HEK293 (cell line): ENCODE measurements at regions not wholly inside any gene's neighbourhood (a gene's known extent, or its start where the extent isn't known, plus 50 kb on each side); places are given as distances from the start of the nearest gene placed in this dataset.
A peak's percentile ranks its signal among the peaks of the same experiment; 100 is the strongest.

Source experiments
- CTCF ChIA-PET: fragments of 350-600 bp; formaldehyde crosslinking; extraction: SDS; loops from one replicate; lab custom pipeline; 2021; ENCODE audit warnings: antibody characterized with exemption; lab: Yijun Ruan, JAX
- POLR2A ChIA-PET: fragments of 300-600 bp; formaldehyde crosslinking; extraction: SDS; loops from one replicate; lab custom pipeline; 2020; ENCODE audit warnings: antibody characterized with exemption, inconsistent platforms; lab: Yijun Ruan, JAX
- H3K27ac ChIP-seq: fragments of 200-500 bp; sonication (Bioruptor generic); 2 replicates; pipeline ENCODE4 v1.5.1; 2014; ENCODE audit warnings: low read depth, low read length, control low read depth, inconsistent platforms; ENCODE audit errors: extremely low read depth
- H3K36me3 ChIP-seq, 2 experiments: fragments of 200-500 bp in 1 of 2; sonication (Bioruptor generic) in 1 of 2; 1 replicate in 1 of 2; 2 replicates in 1 of 2; pipeline ENCODE4 v1.5.1; 2014 to 2017; ENCODE audit warnings: inconsistent platforms in 2 of 2, low read length in 2 of 2; ENCODE audit not compliant: control insufficient read depth in 2 of 2, insufficient read depth in 1 of 2
- H3K4me1 ChIP-seq: fragments of 200-500 bp; sonication (Bioruptor generic); 2 replicates; pipeline ENCODE4 v1.5.1; 2014; ENCODE audit warnings: mild to moderate bottlenecking, low read length, inconsistent platforms; ENCODE audit not compliant: control insufficient read depth, insufficient read depth
- H3K4me3 ChIP-seq: 2 replicates; pipeline ENCODE4 v1.5.1; 2011; ENCODE audit warnings: low read depth, mild to moderate bottlenecking, control low read depth, low read length, moderate library complexity
- H3K9me3 ChIP-seq: fragments of 200-500 bp; sonication (Bioruptor generic); 2 replicates; pipeline ENCODE4 v1.5.1; 2014; ENCODE audit warnings: low read depth, low read length, inconsistent platforms; ENCODE audit not compliant: control insufficient read depth, insufficient read depth
- HIC1 ChIP-seq: fragments of 450-650 bp; formaldehyde crosslinking; IDR thresholded peaks from 2 replicates; pipeline ENCODE4 v1.5.1; 2016; ENCODE audit warnings: missing biosample characterization, missing genetic modification characterization
- KLF16 ChIP-seq: fragments of 450-650 bp; formaldehyde crosslinking; IDR thresholded peaks from 2 replicates; pipeline ENCODE4 v1.5.1; 2017; ENCODE audit warnings: missing biosample characterization, missing genetic modification characterization
- KLF17 ChIP-seq: fragments of 450-650 bp; formaldehyde crosslinking; IDR thresholded peaks from 2 replicates; pipeline ENCODE4 v1.5.1; 2016; ENCODE audit warnings: missing biosample characterization, missing genetic modification characterization
- MEIS1 ChIP-seq: sonication (generic); formaldehyde crosslinking; IDR thresholded peaks from 2 replicates; pipeline ENCODE4 v1.8.1; 2022; ENCODE audit warnings: missing genetic modification reagents, mild to moderate bottlenecking, borderline replicate concordance
- SP7 ChIP-seq: fragments of 450-650 bp; formaldehyde crosslinking; IDR thresholded peaks from 2 replicates; pipeline ENCODE4 v1.5.1; 2016; ENCODE audit warnings: missing biosample characterization, missing genetic modification characterization
- ZBTB8A ChIP-seq: fragments of 450-650 bp; formaldehyde crosslinking; IDR thresholded peaks from 2 replicates; pipeline ENCODE4 v1.5.1; 2016; ENCODE audit warnings: missing biosample characterization, missing genetic modification characterization
- ZFHX2 ChIP-seq: fragments of 450-650 bp; formaldehyde crosslinking; conservative IDR thresholded peaks from 2 replicates; pipeline ENCODE4 v1.5.1; 2016; ENCODE audit warnings: missing biosample characterization, missing genetic modification characterization
- ZFP41 ChIP-seq: fragments of 450-650 bp; formaldehyde crosslinking; IDR thresholded peaks from 2 replicates; pipeline ENCODE4 v1.5.1; 2016; ENCODE audit warnings: missing biosample characterization, missing genetic modification characterization, borderline replicate concordance
- ZNF10 ChIP-seq: fragments of 450-650 bp; formaldehyde crosslinking; IDR thresholded peaks from 2 replicates; pipeline ENCODE4 v1.5.1; 2017; ENCODE audit warnings: missing biosample characterization, missing genetic modification characterization
- ZNF121 ChIP-seq: fragments of 450-650 bp; formaldehyde crosslinking; IDR thresholded peaks from 2 replicates; pipeline ENCODE4 v1.5.1; 2016; ENCODE audit warnings: missing biosample characterization, missing genetic modification characterization
- ZNF174 ChIP-seq: fragments of 450-650 bp; formaldehyde crosslinking; IDR thresholded peaks from 2 replicates; pipeline ENCODE4 v1.5.0; 2017; ENCODE audit warnings: missing biosample characterization, mild to moderate bottlenecking, missing genetic modification characterization
- ZNF184 ChIP-seq: fragments of 450-650 bp; IDR thresholded peaks from 2 replicates; pipeline ENCODE4 v1.5.1; 2018; ENCODE audit warnings: missing biosample characterization, mild to moderate bottlenecking, missing genetic modification characterization
- ZNF24 ChIP-seq: fragments of 450-650 bp; formaldehyde crosslinking; IDR thresholded peaks from 2 replicates; pipeline ENCODE4 v1.5.1; 2016; ENCODE audit warnings: missing biosample characterization, missing genetic modification characterization
- ZNF292 ChIP-seq: fragments of 450-650 bp; formaldehyde crosslinking; IDR thresholded peaks from 2 replicates; pipeline ENCODE4 v1.5.1; 2016; ENCODE audit warnings: low read depth, missing biosample characterization, missing genetic modification characterization, borderline replicate concordance
- ZNF335 ChIP-seq: fragments of 450-650 bp; formaldehyde crosslinking; conservative IDR thresholded peaks from 2 replicates; pipeline ENCODE4 v1.5.1; 2016; ENCODE audit warnings: missing biosample characterization, missing genetic modification characterization
- ZNF362 ChIP-seq: fragments of 450-650 bp; formaldehyde crosslinking; IDR thresholded peaks from 2 replicates; pipeline ENCODE4 v1.5.1; 2016; ENCODE audit warnings: missing biosample characterization, missing genetic modification characterization
- ZNF488 ChIP-seq: fragments of 450-650 bp; formaldehyde crosslinking; IDR thresholded peaks from 2 replicates; pipeline ENCODE4 v1.5.1; 2016; ENCODE audit warnings: missing biosample characterization, missing genetic modification characterization
- ZNF510 ChIP-seq: fragments of 450-650 bp; formaldehyde crosslinking; IDR thresholded peaks from 2 replicates; pipeline ENCODE4 v1.5.1; 2018; ENCODE audit warnings: mild to moderate bottlenecking, missing genetic modification characterization, missing biosample characterization; ENCODE audit not compliant: insufficient replicate concordance
- ZNF529 ChIP-seq: fragments of 450-650 bp; formaldehyde crosslinking; IDR thresholded peaks from 2 replicates; pipeline ENCODE4 v1.5.1; 2017; ENCODE audit warnings: missing genetic modification characterization, missing biosample characterization; ENCODE audit not compliant: insufficient replicate concordance
- ZNF585B ChIP-seq: fragments of 450-650 bp; formaldehyde crosslinking; IDR thresholded peaks from 2 replicates; pipeline ENCODE4 v1.5.1; 2016; ENCODE audit warnings: missing biosample characterization, missing genetic modification characterization
- ZNF621 ChIP-seq: fragments of 450-650 bp; formaldehyde crosslinking; IDR thresholded peaks from 2 replicates; pipeline ENCODE4 v1.5.1; 2017; ENCODE audit warnings: missing biosample characterization, missing genetic modification characterization
- ZNF626 ChIP-seq: fragments of 450-650 bp; sonication (Bioruptor Pico); formaldehyde crosslinking; IDR thresholded peaks from 2 replicates; pipeline ENCODE4 v1.5.1; 2018; ENCODE audit warnings: missing biosample characterization, missing genetic modification characterization, inconsistent platforms
- ZNF639 ChIP-seq: fragments of 450-650 bp; formaldehyde crosslinking; IDR thresholded peaks from 2 replicates; pipeline ENCODE4 v1.5.1; 2016; ENCODE audit warnings: missing biosample characterization, missing genetic modification characterization
- ZNF658 ChIP-seq: fragments of 450-650 bp; formaldehyde crosslinking; IDR thresholded peaks from 2 replicates; pipeline ENCODE4; 2016; ENCODE audit warnings: missing biosample characterization, missing genetic modification characterization
- ZNF692 ChIP-seq: fragments of 450-650 bp; formaldehyde crosslinking; IDR thresholded peaks from 2 replicates; pipeline ENCODE4 v1.5.1; 2016; ENCODE audit warnings: missing biosample characterization, missing genetic modification characterization
- ZNF707 ChIP-seq: fragments of 450-650 bp; formaldehyde crosslinking; IDR thresholded peaks from 2 replicates; pipeline ENCODE4 v1.5.1; 2016; ENCODE audit warnings: missing biosample characterization, missing genetic modification characterization
- ZNF768 ChIP-seq: fragments of 450-650 bp; formaldehyde crosslinking; IDR thresholded peaks from 2 replicates; pipeline ENCODE4 v1.5.1; 2018; ENCODE audit warnings: missing biosample characterization, mild to moderate bottlenecking, missing genetic modification characterization
- ZNF785 ChIP-seq: fragments of 450-650 bp; formaldehyde crosslinking; IDR thresholded peaks from 2 replicates; pipeline ENCODE4 v1.5.1; 2016; ENCODE audit warnings: missing biosample characterization, missing genetic modification characterization
- ZNF791 ChIP-seq: fragments of 450-650 bp; formaldehyde crosslinking; IDR thresholded peaks from 2 replicates; pipeline ENCODE4 v1.5.1; 2016; ENCODE audit warnings: missing biosample characterization, missing genetic modification characterization
- ZNF792 ChIP-seq: fragments of 450-650 bp; formaldehyde crosslinking; IDR thresholded peaks from 2 replicates; pipeline ENCODE4 v1.5.1; 2016; ENCODE audit warnings: missing biosample characterization, missing genetic modification characterization
- ZXDB ChIP-seq: fragments of 450-650 bp; formaldehyde crosslinking; IDR thresholded peaks from 2 replicates; pipeline ENCODE4 v1.5.1; 2016; ENCODE audit warnings: missing biosample characterization, missing genetic modification characterization

GRCh38 chr12:25615119-25615518, 62.0 kb upstream of the LMNTD1 start (continued):
- TF ChIP-seq ZNF292 (no peak), KLF17 (peak; percentile 75; the same call in 1 of the 2 replicates), ZFHX2 (tag by site-specific recombination) (no peak), ZXDB (peak; percentile 60), ZNF174 (no peak), ZNF10 (tag by site-specific recombination) (peak; percentile 77; the same call in 1 of the 2 replicates), HIC1 (peak; percentile 90), SP7 (peak; percentile 93), MEIS1 (CRISPR knock-in tag) (no peak), ZNF707 (tag by site-specific recombination) (0 out of 2 replicates have a peak, but pooled peaks have one; percentile 30), ZNF785 (tag by site-specific recombination) (peak; percentile 60; the same call in 1 of the 2 replicates), ZNF768 (tag by site-specific recombination) (no peak), ZNF585B (tag by site-specific recombination) (no peak), ZNF626 (tag by site-specific recombination) (no peak), ZNF510 (tag by site-specific recombination) (no peak), ZNF639 (tag by site-specific recombination) (peak; percentile 94), ZNF692 (tag by site-specific recombination) (peak; percentile 86), ZNF184 (tag by site-specific recombination) (peak; percentile 91), ZNF529 (tag by site-specific recombination) (peak; percentile 77), ZFP41 (tag by site-specific recombination) (no peak), ZNF791 (tag by site-specific recombination) (no peak), ZNF24 (peak; percentile 97)

- H3K27ac ChIP-seq = no peak overlapping the region
- H3K9me3 ChIP-seq = no peaks in the 10 kb centered on the region
- CTCF ChIA-PET = interaction anchor here (0.7 kb wide), 1 partner anchor 248 kb away, joined by 3 read pairs; no protein-coding TSS in a partner anchor
- POLR2A ChIA-PET = no interaction called here
- no peaks in the 10 kb centered on the region for H3K36me3 ChIP-seq
- H3K4me1 ChIP-seq = no peaks in the 10 kb centered on the region
- no peak overlapping the region for H3K4me3 ChIP-seq
- TF ChIP-seq ZNF621 (tag by site-specific recombination) (no peak), ZNF335 (tag by site-specific recombination) (no peak), ZNF121 (tag by site-specific recombination) (no peak), ZNF488 (tag by site-specific recombination) (no peak), ZNF792 (no peak), ZNF658 (no peak), KLF16 (no peak), ZBTB8A (tag by site-specific recombination) (no peak), ZNF362 (no peak)
These were observed 63.2 kb upstream of the LMNTD1 start for GRCh38 chr12:25616286-25616685.
